ENCODE measurements at regions not wholly inside any gene's neighbourhood (a gene's known extent, or its start where the extent isn't known, plus 50 kb on each side); places are given as distances from the start of the nearest gene placed in this dataset.
"Not testable (repeated sequence)": the region's sequence is repeated elsewhere in the genome, so short reads cannot be mapped to it uniquely, and the experiment has no call there.

GRCh38 chr13:55038230-55038629 lies 2009.6 kb downstream of the OLFM4 start:
- TF ChIP-seq TAF1 (IDR thresholded peaks at IDR 0.05; ENCODE audit: low read depth, low read length) = no peak
- no peak for TF ChIP-seq POLR2AphosphoS5 (IDR thresholded peaks at IDR 0.05; ENCODE audit: low read depth, low read length)
- TF ChIP-seq SPI1 (IDR thresholded peaks at IDR 0.05; ENCODE audit: low read depth, low read length) = no peak
- TF ChIP-seq PAX5 (IDR thresholded peaks at IDR 0.05; ENCODE audit: insufficient read depth, low read length, severe bottlenecking) = no peak
- TF ChIP-seq POLR2A (IDR thresholded peaks at IDR 0.05; ENCODE audit: low read depth, low read length) = no peak
- TF ChIP-seq POU2F2 (IDR thresholded peaks at IDR 0.05; ENCODE audit: low read depth, low read length) = no peak
- DNase-seq (ENCODE audit: insufficient read length, low spot score) (no peak), FAIRE-seq (no peak)

GRCh38 chr13:55053891-55054550 lies 2025.4 kb downstream of the OLFM4 start:
- FAIRE-seq; DNase-seq (ENCODE audit: insufficient read length, low spot score): not testable (repeated sequence)

GRCh38 chr13:55055666-55056065 lies 2027.1 kb downstream of the OLFM4 start:
- not testable (repeated sequence) for DNase-seq (ENCODE audit: insufficient read length, low spot score); FAIRE-seq

GRCh38 chr13:55062662-55063061 lies 2034.0 kb downstream of the OLFM4 start:
- FAIRE-seq = no peak
- no peak for DNase-seq (ENCODE audit: insufficient read length, low spot score)
- TF ChIP-seq PAX5 (IDR thresholded peaks at IDR 0.05; ENCODE audit: insufficient read depth, low read length, severe bottlenecking) (no peak), POLR2AphosphoS5 (IDR thresholded peaks at IDR 0.05; ENCODE audit: low read depth, low read length) (no peak), POU2F2 (IDR thresholded peaks at IDR 0.05; ENCODE audit: low read depth, low read length) (no peak), TAF1 (IDR thresholded peaks at IDR 0.05; ENCODE audit: low read depth, low read length) (no peak), SPI1 (IDR thresholded peaks at IDR 0.05; ENCODE audit: low read depth, low read length) (no peak), POLR2A (IDR thresholded peaks at IDR 0.05; ENCODE audit: low read depth, low read length) (no peak)

- no peak for TF ChIP-seq POLR2AphosphoS5 (IDR thresholded peaks at IDR 0.05; ENCODE audit: low read depth, low read length)
- no peak for TF ChIP-seq POU2F2 (IDR thresholded peaks at IDR 0.05; ENCODE audit: low read depth, low read length)
- TF ChIP-seq PAX5 (IDR thresholded peaks at IDR 0.05; ENCODE audit: insufficient read depth, low read length, severe bottlenecking) = no peak
- TF ChIP-seq POLR2A (IDR thresholded peaks at IDR 0.05; ENCODE audit: low read depth, low read length) = no peak
- TF ChIP-seq SPI1 (IDR thresholded peaks at IDR 0.05; ENCODE audit: low read depth, low read length) = no peak
- TF ChIP-seq TAF1 (IDR thresholded peaks at IDR 0.05; ENCODE audit: low read depth, low read length) = no peak
- no peak for FAIRE-seq
Measured at GRCh38 chr13:55067946-55068345, 2039.3 kb downstream of the OLFM4 start.

GRCh38 chr13:55069746-55070145 lies 2041.1 kb downstream of the OLFM4 start:
- TF ChIP-seq PAX5 (IDR thresholded peaks at IDR 0.05; ENCODE audit: insufficient read depth, low read length, severe bottlenecking) (no peak), POU2F2 (IDR thresholded peaks at IDR 0.05; ENCODE audit: low read depth, low read length) (no peak), POLR2AphosphoS5 (IDR thresholded peaks at IDR 0.05; ENCODE audit: low read depth, low read length) (no peak), TAF1 (IDR thresholded peaks at IDR 0.05; ENCODE audit: low read depth, low read length) (no peak), POLR2A (IDR thresholded peaks at IDR 0.05; ENCODE audit: low read depth, low read length) (no peak), SPI1 (IDR thresholded peaks at IDR 0.05; ENCODE audit: low read depth, low read length) (no peak)
- DNase-seq (ENCODE audit: insufficient read length, low spot score) = no peak
- FAIRE-seq = no peak

More at GRCh38 chr13:55067946-55068345, 2039.3 kb downstream of the OLFM4 start:
- no peak for DNase-seq (ENCODE audit: insufficient read length, low spot score)

GRCh38 chr13:55073000-55073399 lies 2044.4 kb downstream of the OLFM4 start:
- TF ChIP-seq POLR2A (IDR thresholded peaks at IDR 0.05; ENCODE audit: low read depth, low read length) = no peak
- TF ChIP-seq SPI1 (IDR thresholded peaks at IDR 0.05; ENCODE audit: low read depth, low read length) = no peak
- TF ChIP-seq POLR2AphosphoS5 (IDR thresholded peaks at IDR 0.05; ENCODE audit: low read depth, low read length) = no peak
- TF ChIP-seq PAX5 (IDR thresholded peaks at IDR 0.05; ENCODE audit: insufficient read depth, low read length, severe bottlenecking) = no peak
- TF ChIP-seq TAF1 (IDR thresholded peaks at IDR 0.05; ENCODE audit: low read depth, low read length) = no peak
- no peak for TF ChIP-seq POU2F2 (IDR thresholded peaks at IDR 0.05; ENCODE audit: low read depth, low read length)
- DNase-seq (ENCODE audit: insufficient read length, low spot score) (no peak), FAIRE-seq (no peak)

- no peak for FAIRE-seq
- DNase-seq (ENCODE audit: insufficient read length, low spot score) = no peak
- TF ChIP-seq POLR2A (IDR thresholded peaks at IDR 0.05; ENCODE audit: low read depth, low read length) (no peak), TAF1 (IDR thresholded peaks at IDR 0.05; ENCODE audit: low read depth, low read length) (no peak), SPI1 (IDR thresholded peaks at IDR 0.05; ENCODE audit: low read depth, low read length) (no peak), POU2F2 (IDR thresholded peaks at IDR 0.05; ENCODE audit: low read depth, low read length) (no peak), POLR2AphosphoS5 (IDR thresholded peaks at IDR 0.05; ENCODE audit: low read depth, low read length) (no peak), PAX5 (IDR thresholded peaks at IDR 0.05; ENCODE audit: insufficient read depth, low read length, severe bottlenecking) (no peak)
Measured at GRCh38 chr13:55084630-55085029, 2056.0 kb downstream of the OLFM4 start.

GRCh38 chr13:55087085-55087484 lies 2053.6 kb upstream of the PRR20A start:
- no peak for TF ChIP-seq PAX5 (IDR thresholded peaks at IDR 0.05; ENCODE audit: insufficient read depth, low read length, severe bottlenecking)
- no peak for TF ChIP-seq SPI1 (IDR thresholded peaks at IDR 0.05; ENCODE audit: low read depth, low read length)
- no peak for TF ChIP-seq POLR2A (IDR thresholded peaks at IDR 0.05; ENCODE audit: low read depth, low read length)
- no peak for DNase-seq (ENCODE audit: insufficient read length, low spot score)

GRCh38 chr13:55090612-55091011 lies 2050.1 kb upstream of the PRR20A start:
- no peak for TF ChIP-seq POU2F2 (IDR thresholded peaks at IDR 0.05; ENCODE audit: low read depth, low read length)
- TF ChIP-seq SPI1 (IDR thresholded peaks at IDR 0.05; ENCODE audit: low read depth, low read length) = no peak
- TF ChIP-seq POLR2A (IDR thresholded peaks at IDR 0.05; ENCODE audit: low read depth, low read length) = no peak
- no peak for TF ChIP-seq POLR2AphosphoS5 (IDR thresholded peaks at IDR 0.05; ENCODE audit: low read depth, low read length)
- TF ChIP-seq TAF1 (IDR thresholded peaks at IDR 0.05; ENCODE audit: low read depth, low read length) = no peak
- TF ChIP-seq PAX5 (IDR thresholded peaks at IDR 0.05; ENCODE audit: insufficient read depth, low read length, severe bottlenecking) = no peak
- FAIRE-seq = no peak
- DNase-seq (ENCODE audit: insufficient read length, low spot score) = no peak

More at GRCh38 chr13:55087085-55087484, 2053.6 kb upstream of the PRR20A start:
- FAIRE-seq = no peak
